IPS DF 4.7 (cell line): ENCODE measurements at regions not wholly inside any gene's neighbourhood (a gene's known extent, or its start where the extent isn't known, plus 50 kb on each side); places are given as distances from the start of the nearest gene placed in this dataset.

Experiments used
- DNase-seq: peaks from one replicate; pipeline ENCODE4 v3.0.0-alpha.2; 2013; ENCODE audit warnings: low spot score; ENCODE audit errors: extremely low read depth

DNA sequence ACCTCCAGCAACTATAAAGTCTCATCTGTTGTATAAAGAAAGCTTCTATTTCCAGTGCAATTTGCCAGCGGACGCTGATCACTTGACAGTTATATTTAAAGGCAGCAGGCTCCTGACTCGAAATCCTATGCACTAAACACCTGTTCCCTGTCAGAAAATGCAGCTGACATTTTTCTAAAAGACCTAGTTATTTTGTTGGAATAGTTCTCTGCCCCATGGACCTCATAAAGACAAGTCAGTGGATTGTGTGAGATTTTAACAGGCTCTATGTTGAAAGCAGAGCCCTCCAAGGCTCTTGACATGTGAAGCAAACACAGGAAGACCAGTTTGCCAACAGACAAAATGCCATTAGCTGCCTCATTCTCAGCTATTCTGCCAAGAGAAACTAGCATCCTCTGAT is 304.7 kb upstream of the KLF12 start:
- no peak for DNase-seq

DNA sequence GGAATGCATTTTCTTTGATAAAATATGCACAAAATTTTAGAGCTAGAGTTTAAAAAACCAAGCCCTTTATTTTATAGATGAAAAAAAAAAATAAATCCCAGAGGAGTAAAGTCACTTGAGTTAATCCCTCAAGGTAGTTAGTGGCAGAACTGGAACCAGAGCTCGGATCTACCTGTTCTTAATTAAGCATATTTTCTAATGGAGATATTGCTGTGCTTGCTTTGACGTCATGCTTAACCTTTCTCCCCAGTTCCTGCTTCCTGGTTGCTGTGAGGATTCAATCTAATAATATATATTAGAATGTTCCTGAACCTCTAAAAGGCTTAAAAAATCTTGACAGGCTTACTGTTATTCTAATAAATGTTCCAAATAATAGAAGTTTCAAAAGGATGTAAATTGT is 300.6 kb upstream of the KLF12 start:
- DNase-seq: no peak

- DNase-seq: no peak
These were observed 290.3 kb upstream of the KLF12 start for GRCh38 chr13:74424455-74424854.

DNA sequence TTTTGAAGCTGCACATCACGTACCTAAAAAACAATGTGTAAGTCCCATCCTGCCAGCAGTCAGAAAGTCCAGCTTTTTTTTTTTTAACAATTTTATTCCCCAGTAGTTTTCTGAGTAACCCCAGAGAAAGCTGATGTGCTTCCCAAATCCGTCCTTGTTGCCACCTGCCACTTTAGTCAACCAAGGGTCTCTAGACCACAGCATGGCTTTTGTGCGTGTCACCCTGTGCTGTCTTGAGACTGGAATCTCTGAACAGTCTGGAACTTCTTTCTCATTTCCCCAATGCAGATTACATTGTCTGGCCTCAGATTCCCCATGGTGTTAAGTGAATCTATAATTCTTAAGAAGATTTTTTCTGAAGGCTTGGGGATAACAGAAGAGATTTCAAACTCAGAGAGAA is 289.2 kb upstream of the KLF12 start:
- DNase-seq: no peak

DNA sequence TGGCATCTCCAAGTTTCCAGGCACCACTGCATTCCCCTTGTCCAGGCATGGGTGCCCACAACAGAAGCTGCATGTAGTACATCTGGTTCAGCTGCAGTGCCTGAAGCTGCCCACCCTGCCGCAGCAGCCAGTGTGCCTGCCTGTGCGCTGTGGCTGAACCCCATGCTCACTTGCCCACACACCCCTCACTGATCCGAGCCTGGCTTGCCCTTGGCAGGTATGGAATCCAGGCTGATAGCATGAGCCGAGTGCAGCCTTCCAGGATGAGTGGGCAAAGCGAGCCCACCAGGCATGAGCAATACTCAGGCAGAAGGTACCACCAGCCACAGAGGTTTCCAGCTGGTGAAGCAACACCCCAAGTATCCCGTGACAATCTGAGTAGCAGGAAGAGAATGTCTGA is 280.3 kb upstream of the KLF12 start:
- DNase-seq: no peak

GRCh38 chr13:74413482-74413881 is 279.3 kb upstream of the KLF12 start:
- no peak for DNase-seq

DNA sequence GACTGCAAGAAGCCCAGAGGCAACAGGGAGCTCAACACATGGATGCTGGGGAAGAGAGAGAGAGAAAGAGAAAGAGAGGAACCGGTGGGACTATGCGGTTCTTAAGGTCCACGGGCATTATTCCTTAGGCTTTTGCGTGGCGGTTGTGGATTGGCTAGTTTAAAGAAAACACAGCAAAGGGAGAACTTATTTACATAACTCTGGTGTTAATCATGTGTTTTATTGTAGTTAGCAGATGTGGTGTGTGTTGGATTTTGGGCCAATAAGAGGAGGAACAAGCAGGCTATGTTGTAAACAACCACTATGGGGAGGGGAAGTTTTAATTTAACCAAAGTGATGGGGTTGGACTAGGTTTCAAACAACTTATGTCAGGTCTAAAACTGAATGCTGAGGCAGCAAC is 275.3 kb upstream of the KLF12 start:
- DNase-seq: no peak

GRCh38 chr13:74406420-74406819 is 272.2 kb upstream of the KLF12 start:
- DNase-seq: no peak

GRCh38 chr13:74398599-74398998 is 264.4 kb upstream of the KLF12 start:
- no peak for DNase-seq

DNA sequence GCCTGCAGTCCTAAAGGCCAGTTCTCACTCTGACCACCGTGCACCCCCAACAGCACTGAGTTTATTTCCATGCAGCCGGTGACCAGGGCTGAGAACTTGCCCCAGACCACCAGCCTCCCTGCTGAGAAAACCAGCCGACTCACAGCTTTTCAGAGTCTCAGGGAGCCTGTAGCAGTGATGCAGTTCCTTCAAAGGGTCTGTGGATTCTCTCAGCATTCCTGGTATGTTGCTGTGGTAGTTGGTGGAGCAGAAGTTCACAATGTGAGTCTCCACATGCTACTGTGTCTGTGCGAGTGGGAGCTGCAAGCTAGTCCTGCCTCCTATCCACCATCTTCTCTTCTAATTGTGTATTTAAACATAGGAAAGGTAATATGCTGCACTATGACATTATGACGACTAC is 254.9 kb upstream of the KLF12 start:
- no peak for DNase-seq

GRCh38 chr13:74388626-74389025 is 254.4 kb upstream of the KLF12 start:
- no peak for DNase-seq

GRCh38 chr13:74372511-74372910 is 238.3 kb upstream of the KLF12 start:
- DNase-seq: no peak

- no peak for DNase-seq
These were observed 233.0 kb upstream of the KLF12 start for GRCh38 chr13:74367193-74367592.

DNA sequence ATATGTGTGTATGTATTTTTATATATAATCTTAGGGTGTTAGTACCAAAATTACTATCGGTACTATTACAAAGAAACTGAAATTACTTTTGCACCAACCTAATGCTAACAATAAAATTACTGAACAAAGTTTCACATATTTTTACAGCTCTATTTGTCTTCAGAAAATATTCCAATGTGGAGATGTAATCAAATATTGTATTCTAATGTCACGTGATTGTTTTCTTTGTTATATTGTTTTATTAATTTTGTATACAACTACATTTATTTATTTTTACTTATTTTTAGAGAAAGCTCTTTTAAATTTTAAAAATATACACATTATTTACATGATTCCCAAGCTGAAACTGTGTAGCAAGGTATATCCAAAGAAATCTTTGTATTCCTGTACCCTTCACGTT is 227.1 kb upstream of the KLF12 start:
- no peak for DNase-seq

DNA sequence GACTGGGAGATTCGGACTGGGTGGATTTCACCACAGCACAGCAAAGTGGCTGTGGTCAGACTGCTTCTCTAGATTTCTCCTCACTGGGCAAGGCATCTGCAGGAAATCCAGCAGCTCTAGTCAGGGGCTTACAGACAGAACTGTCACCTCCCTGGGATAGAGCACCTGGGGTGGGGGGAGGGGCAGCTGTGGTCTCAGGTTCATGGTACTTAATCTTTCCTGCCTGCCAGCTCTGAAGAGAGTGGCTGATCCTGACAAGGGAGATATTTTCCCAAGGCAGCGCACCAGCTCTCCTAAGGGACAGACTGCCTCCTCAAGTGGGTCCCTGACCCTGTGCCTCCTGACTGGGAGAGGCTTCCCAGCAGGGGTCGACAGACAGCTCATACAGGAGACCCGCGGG is 212.8 kb upstream of the KLF12 start:
- DNase-seq: no peak

GRCh38 chr13:74338341-74338740 is 204.1 kb upstream of the KLF12 start:
- DNase-seq: no peak

GRCh38 chr13:74336546-74336945 is 202.3 kb upstream of the KLF12 start:
- DNase-seq: no peak

DNA sequence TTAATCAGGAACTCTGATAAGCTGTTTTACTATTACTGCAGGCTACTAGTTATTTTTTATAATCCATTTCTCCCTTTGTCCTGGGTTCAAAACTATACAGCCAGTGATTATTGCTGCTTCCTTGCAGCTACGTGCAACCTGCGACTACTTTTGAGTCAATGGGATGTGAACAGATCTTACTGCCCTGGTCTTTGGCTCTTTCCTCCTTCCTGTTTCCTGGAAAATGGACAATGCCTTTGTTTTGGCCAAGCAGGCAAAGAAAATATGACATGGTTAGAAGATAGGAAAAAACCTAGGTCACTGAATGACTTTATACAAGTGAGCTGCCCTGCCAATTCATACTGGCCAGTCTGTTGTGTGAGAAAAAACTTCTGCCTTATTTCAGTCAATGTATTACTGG is 201.2 kb upstream of the KLF12 start:
- DNase-seq: no peak

GRCh38 chr13:74329962-74330361 is 195.8 kb upstream of the KLF12 start:
- no peak for DNase-seq

DNA sequence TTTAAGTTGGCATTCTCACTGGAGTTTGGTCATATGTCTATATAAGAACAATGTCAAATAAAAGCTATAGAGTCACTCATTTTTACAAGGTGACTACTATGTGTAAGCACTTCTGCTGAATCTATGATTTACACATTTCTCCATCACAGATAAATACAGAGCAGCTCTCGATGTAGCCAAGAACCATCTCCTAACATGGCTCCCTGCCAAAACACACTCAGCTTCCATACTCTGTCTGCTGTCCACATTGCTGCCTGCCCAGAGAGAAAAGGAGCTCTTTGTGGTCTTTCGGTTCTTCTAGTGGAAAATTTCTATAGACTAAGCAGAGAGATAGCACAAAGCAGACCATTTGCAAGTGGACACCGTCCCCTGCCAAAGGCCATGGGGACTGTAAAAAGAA is 190.9 kb upstream of the KLF12 start:
- DNase-seq: no peak

DNA sequence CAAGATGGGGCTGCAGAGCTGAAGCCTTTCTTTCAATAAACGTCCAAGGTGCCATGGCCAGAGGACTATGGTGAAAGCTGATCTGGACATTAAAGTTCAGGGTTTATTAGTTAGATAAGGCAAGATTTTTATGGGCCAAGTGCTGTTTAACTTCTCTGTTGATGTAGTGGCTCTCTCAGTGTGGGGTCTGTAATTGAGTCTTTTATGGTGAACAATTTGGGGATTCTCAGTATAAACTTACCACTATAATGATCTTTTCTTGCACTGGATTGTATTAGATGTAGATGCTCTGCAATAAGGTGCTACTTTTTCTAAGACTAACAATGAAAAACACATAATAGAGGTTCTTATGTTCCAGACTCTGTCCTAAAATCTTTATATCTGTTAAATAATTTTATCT is 190.1 kb upstream of the KLF12 start:
- no peak for DNase-seq

GRCh38 chr13:74322562-74322961 is 188.4 kb upstream of the KLF12 start:
- no peak for DNase-seq

GRCh38 chr13:74320282-74320681 is 186.1 kb upstream of the KLF12 start:
- no peak for DNase-seq

- no peak for DNase-seq
These were observed 182.3 kb upstream of the KLF12 start for GRCh38 chr13:74316547-74316946.

DNA sequence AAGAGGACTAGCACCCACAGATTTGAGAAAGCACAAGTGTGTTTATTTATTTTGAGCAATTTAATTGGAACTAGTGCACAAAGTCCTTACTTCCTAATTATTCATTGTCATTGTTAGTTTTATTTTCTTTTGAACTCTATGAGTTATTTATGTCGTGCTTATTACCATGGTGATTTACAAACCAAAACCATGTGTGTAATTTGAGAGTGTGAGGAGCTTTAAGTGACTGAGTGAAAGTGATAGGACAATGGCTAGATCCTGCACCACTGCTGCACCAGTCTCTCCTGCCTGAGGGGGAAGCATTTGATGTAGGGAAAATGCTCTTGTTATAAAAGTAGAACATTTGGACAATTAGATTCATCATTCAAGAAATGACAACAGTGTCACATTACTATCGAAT is 172.3 kb upstream of the KLF12 start:
- DNase-seq: no peak
